ENCODE measurements at regions not wholly inside any gene's neighbourhood (a gene's known extent, or its start where the extent isn't known, plus 50 kb on each side); places are given as distances from the start of the nearest gene placed in this dataset.

GRCh38 chr1:5812295-5812694 lies 179.9 kb downstream of the NPHP4 start:
- H3K4me1 Mint-ChIP-seq (ENCODE audit: low read depth), result no peaks in the 10 kb centered on the region
- no peak overlapping the region for H3K27ac Mint-ChIP-seq
- H3K27me3 Mint-ChIP-seq (ENCODE audit: low read depth), result no peaks in the 10 kb centered on the region
- no peaks in the 10 kb centered on the region for H3K36me3 Mint-ChIP-seq (ENCODE audit: low read depth)
- no peak overlapping the region for H3K4me3 Mint-ChIP-seq
- H3K9me3 Mint-ChIP-seq, result no peaks in the 10 kb centered on the region

DNA sequence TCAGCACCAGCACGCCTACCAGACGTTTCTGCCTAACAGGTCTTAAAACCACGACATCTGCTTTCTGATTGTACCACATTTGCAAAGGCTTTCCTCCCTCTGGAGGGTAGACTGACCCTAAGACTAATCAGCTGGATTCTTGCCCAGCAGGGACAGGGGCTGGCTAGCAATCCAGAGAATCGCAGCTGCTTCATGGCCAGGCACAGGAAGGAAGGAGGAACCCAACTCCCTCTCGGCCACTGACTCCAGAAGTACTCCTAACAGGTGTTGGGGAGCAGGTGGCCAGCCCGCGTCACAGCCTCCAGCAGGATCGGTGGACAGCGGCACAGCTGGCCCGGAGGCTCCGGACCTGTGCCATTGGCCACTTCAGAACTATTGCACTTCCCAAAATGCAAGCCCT lies 180.8 kb downstream of the NPHP4 start:
- no peak overlapping the region for H3K4me3 Mint-ChIP-seq
- H3K9me3 Mint-ChIP-seq, result no peaks in the 10 kb centered on the region
- no peaks in the 10 kb centered on the region for H3K36me3 Mint-ChIP-seq (ENCODE audit: low read depth)
- no peaks in the 10 kb centered on the region for H3K27me3 Mint-ChIP-seq (ENCODE audit: low read depth)
- no peak overlapping the region for H3K27ac Mint-ChIP-seq
- H3K4me1 Mint-ChIP-seq (ENCODE audit: low read depth), result no peaks in the 10 kb centered on the region

DNA sequence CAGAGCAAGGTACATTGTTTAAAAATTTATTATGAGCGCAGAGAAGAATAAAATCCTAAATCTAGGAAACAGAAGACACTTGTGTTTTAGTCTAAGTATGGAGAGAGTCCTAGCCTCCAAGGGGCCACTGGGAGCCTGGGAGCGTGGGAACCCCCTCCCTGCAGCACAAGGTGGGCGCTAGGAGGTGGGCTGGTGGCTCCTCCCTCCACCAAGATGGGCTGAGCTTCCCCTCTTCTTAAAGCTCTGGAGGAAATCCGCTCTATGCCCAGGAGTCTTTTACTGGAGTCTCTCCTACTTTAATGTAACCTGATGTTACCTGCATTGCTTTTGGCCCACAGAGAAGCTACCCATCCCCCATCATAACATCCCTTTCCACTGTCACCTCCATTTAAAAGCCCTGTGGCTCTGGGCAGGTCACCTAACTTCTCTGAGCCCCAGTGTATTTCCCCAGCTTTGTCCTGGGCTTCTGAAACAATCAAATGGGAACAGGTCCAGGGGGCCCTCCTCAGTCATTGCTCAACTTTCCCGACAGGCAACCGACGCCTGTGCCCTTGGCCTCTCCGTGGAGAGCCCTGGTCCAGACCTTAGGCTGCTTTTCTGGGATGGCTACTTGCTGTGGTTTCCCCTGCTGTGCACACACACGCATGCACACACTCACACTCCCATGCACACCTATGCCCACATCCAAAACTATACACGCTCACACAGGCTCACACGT lies 181.5 kb downstream of the NPHP4 start:
- no peaks in the 10 kb centered on the region for H3K4me1 Mint-ChIP-seq (ENCODE audit: low read depth)
- H3K9me3 Mint-ChIP-seq, result no peaks in the 10 kb centered on the region

DNA sequence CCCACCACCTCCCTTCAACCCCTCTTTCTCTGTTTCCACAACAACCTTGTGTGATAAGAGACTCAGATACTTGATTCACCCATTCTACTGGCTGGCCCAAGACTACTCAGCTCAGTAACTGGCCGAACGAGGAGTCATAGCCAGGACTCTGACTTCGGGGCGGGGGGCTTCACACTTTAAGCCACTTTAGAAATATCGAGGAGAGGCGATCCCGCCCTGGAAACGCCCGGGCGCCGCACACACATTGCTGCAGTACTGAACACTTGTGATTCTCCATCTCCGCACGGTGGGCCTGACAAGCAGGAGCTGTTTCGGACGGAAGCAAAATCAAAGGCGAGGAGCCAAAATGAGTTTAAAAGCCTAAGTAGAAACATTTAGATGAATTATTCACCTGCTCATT lies 182.1 kb downstream of the NPHP4 start:
- Mint-ChIP-seq H3K27me3 (ENCODE audit: low read depth) (no peaks in the 10 kb centered on the region), H3K36me3 (ENCODE audit: low read depth) (no peaks in the 10 kb centered on the region), H3K27ac (no peak overlapping the region), H3K9me3 (no peaks in the 10 kb centered on the region), H3K4me1 (ENCODE audit: low read depth) (no peaks in the 10 kb centered on the region), H3K4me3 (no peak overlapping the region)

More for the DNA sequence above, 181.5 kb downstream of the NPHP4 start:
- no peak overlapping the region for H3K4me3 Mint-ChIP-seq
- no peaks in the 10 kb centered on the region for H3K27me3 Mint-ChIP-seq (ENCODE audit: low read depth)
- no peaks in the 10 kb centered on the region for H3K36me3 Mint-ChIP-seq (ENCODE audit: low read depth)
- no peak overlapping the region for H3K27ac Mint-ChIP-seq

- Mint-ChIP-seq H3K4me1 (ENCODE audit: low read depth) (no peaks in the 10 kb centered on the region), H3K36me3 (ENCODE audit: low read depth) (no peaks in the 10 kb centered on the region), H3K27ac (no peak overlapping the region), H3K4me3 (no peak overlapping the region), H3K27me3 (ENCODE audit: low read depth) (no peaks in the 10 kb centered on the region), H3K9me3 (no peaks in the 10 kb centered on the region)
These were observed 182.9 kb downstream of the NPHP4 start for GRCh38 chr1:5809207-5809788.

- no peak overlapping the region for H3K27ac Mint-ChIP-seq
- H3K27me3 Mint-ChIP-seq (ENCODE audit: low read depth), result no peaks in the 10 kb centered on the region
- no peaks in the 10 kb centered on the region for H3K4me1 Mint-ChIP-seq (ENCODE audit: low read depth)
- no peak overlapping the region for H3K4me3 Mint-ChIP-seq
- H3K36me3 Mint-ChIP-seq (ENCODE audit: low read depth), result no peaks in the 10 kb centered on the region
- H3K9me3 Mint-ChIP-seq, result peaks cover 3% of the 10 kb centered on the region
These were observed 188.4 kb downstream of the NPHP4 start for GRCh38 chr1:5803851-5804250.

- peaks cover 3% of the 10 kb centered on the region for H3K9me3 Mint-ChIP-seq
These were observed 189.6 kb downstream of the NPHP4 start for GRCh38 chr1:5802606-5803005.

GRCh38 chr1:5798904-5799303 lies 193.3 kb downstream of the NPHP4 start:
- Mint-ChIP-seq H3K27ac (no peak overlapping the region), H3K4me3 (no peak overlapping the region), H3K27me3 (ENCODE audit: low read depth) (no peaks in the 10 kb centered on the region), H3K36me3 (ENCODE audit: low read depth) (no peaks in the 10 kb centered on the region), H3K9me3 (peaks cover 3% of the 10 kb centered on the region), H3K4me1 (ENCODE audit: low read depth) (no peaks in the 10 kb centered on the region)

More at GRCh38 chr1:5802606-5803005, 189.6 kb downstream of the NPHP4 start:
- no peaks in the 10 kb centered on the region for H3K4me1 Mint-ChIP-seq (ENCODE audit: low read depth)
- H3K27ac Mint-ChIP-seq, result no peak overlapping the region
- no peaks in the 10 kb centered on the region for H3K36me3 Mint-ChIP-seq (ENCODE audit: low read depth)
- no peaks in the 10 kb centered on the region for H3K27me3 Mint-ChIP-seq (ENCODE audit: low read depth)
- no peak overlapping the region for H3K4me3 Mint-ChIP-seq

DNA sequence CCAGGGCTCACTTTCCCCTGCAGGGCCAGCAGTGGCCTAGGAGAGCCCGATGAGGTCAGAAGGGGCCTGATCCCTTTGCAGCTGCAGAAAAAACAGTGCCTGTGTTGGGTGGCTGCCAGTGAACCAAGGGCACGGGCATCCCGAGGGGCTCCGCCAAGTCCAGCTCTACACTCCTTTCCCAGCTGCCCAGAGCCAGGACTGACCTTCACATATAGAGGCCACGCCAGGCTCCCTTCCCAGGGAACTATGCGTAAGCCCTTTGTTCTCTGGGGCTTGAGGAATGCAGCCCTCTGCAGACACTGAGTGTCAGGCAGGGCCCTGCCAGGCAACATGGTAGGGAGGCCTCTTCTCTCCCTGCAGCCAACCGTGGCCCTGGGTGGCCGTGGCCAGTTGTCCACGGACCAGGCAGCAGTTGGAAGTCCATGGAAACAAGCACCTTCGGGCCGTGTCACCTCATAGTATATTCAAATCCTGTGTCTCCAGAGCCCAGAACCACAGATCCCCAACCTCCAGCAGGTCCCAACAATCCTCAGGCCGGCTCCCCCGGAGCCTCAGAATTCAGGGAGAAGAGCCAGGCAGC lies 194.0 kb downstream of the NPHP4 start:
- no peaks in the 10 kb centered on the region for H3K27me3 Mint-ChIP-seq (ENCODE audit: low read depth)
- H3K36me3 Mint-ChIP-seq (ENCODE audit: low read depth), result no peaks in the 10 kb centered on the region
- peaks cover 3% of the 10 kb centered on the region for H3K9me3 Mint-ChIP-seq
- no peak overlapping the region for H3K4me3 Mint-ChIP-seq
- no peaks in the 10 kb centered on the region for H3K4me1 Mint-ChIP-seq (ENCODE audit: low read depth)
- no peak overlapping the region for H3K27ac Mint-ChIP-seq

DNA sequence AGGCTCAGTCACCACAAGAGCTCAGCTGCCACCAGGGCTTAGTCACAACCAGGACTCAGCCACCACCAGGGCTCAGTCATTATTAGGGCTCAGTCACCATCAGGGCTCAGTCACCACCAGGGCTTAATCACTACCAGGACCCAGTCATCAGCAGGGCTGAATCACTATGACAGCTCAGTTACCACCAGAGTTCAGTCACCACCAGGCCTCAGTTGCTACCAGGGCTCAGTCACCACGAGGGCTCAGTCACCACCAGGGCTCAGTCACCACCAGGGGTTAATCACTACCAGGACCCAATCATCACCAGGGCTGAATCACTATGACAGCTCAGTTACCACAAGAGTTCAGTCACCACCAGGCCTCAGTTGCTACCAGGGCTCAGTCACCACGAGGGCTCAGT lies 196.2 kb downstream of the NPHP4 start:
- no peak overlapping the region for H3K4me3 Mint-ChIP-seq
- H3K27me3 Mint-ChIP-seq (ENCODE audit: low read depth), result no peaks in the 10 kb centered on the region
- no peak overlapping the region for H3K27ac Mint-ChIP-seq

GRCh38 chr1:5794279-5794678 lies 197.9 kb downstream of the NPHP4 start:
- H3K4me3 Mint-ChIP-seq, result no peak overlapping the region
- H3K27ac Mint-ChIP-seq, result no peak overlapping the region
- no peaks in the 10 kb centered on the region for H3K4me1 Mint-ChIP-seq (ENCODE audit: low read depth)
- H3K9me3 Mint-ChIP-seq, result no peaks in the 10 kb centered on the region
- no peaks in the 10 kb centered on the region for H3K27me3 Mint-ChIP-seq (ENCODE audit: low read depth)
- no peaks in the 10 kb centered on the region for H3K36me3 Mint-ChIP-seq (ENCODE audit: low read depth)

More for the DNA sequence above, 196.2 kb downstream of the NPHP4 start:
- peaks cover 2% of the 10 kb centered on the region for H3K9me3 Mint-ChIP-seq
- no peaks in the 10 kb centered on the region for H3K4me1 Mint-ChIP-seq (ENCODE audit: low read depth)
- H3K36me3 Mint-ChIP-seq (ENCODE audit: low read depth), result no peaks in the 10 kb centered on the region

DNA sequence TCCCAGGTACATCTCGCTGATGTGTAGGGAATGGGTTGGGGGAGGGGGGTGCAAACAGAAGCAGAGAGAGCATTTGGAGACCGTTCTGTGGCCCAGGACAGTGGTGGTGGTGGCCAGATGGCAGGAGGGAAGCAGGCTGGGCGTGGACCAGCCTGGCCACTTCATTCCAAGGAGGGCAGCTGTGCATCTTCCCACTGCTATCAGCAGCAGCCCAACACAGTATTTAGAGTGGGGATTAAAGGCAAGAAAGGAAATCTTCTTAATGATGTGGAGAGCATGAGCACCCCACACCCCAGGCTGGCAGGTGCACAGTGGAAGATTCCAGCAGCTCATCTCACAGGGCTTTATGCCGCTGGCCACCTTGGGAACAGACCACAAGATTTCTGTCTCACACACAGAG lies 198.7 kb downstream of the NPHP4 start:
- Mint-ChIP-seq H3K4me3 (no peak overlapping the region), H3K36me3 (ENCODE audit: low read depth) (no peaks in the 10 kb centered on the region), H3K27ac (no peak overlapping the region), H3K4me1 (ENCODE audit: low read depth) (no peaks in the 10 kb centered on the region), H3K9me3 (no peaks in the 10 kb centered on the region), H3K27me3 (ENCODE audit: low read depth) (no peaks in the 10 kb centered on the region)

DNA sequence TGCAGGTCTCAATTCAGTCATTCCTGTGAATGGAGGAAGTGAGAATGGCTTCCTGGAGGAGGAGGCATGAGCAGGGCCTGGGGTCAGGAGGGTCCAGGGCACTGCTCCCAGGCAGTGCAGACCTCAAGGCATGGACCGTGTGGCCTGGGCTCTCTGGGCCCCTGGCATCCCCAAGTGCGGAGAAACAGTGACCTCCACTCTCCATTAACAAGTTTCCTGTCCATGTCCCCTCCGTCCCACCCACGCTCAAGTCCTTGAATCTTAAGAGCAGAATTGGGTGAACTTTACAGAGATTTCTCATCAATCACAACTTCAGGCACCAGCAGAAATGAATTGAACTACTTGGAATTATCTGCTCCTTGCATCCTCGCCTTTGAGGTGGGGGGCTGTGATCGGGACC lies 211.1 kb downstream of the NPHP4 start:
- Mint-ChIP-seq H3K4me3 (no peak overlapping the region), H3K36me3 (ENCODE audit: low read depth) (no peaks in the 10 kb centered on the region), H3K27ac (no peak overlapping the region), H3K9me3 (peaks cover 6% of the 10 kb centered on the region), H3K27me3 (ENCODE audit: low read depth) (no peaks in the 10 kb centered on the region), H3K4me1 (ENCODE audit: low read depth) (no peaks in the 10 kb centered on the region)

DNA sequence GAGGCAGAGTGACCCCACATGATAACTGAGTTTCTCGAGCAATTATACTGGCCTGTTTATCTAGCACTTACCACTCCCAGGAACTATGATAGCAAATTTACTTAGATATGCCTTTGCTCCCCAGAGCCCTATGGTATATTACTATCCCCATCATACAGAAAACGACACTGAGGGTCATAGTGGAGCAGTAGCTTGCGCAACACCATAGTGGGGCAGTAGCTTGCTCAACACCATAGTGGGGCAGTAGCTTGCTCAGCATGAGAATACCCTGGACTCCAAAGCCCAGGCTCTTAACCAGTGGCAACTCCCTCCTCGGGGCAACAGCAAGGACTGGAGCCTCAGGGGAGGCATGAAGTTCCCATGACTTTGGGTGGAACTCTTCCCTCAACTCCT lies 211.9 kb downstream of the NPHP4 start:
- Mint-ChIP-seq H3K27me3 (ENCODE audit: low read depth) (no peaks in the 10 kb centered on the region), H3K4me1 (ENCODE audit: low read depth) (no peaks in the 10 kb centered on the region), H3K4me3 (no peak overlapping the region), H3K36me3 (ENCODE audit: low read depth) (no peaks in the 10 kb centered on the region), H3K9me3 (peaks cover 6% of the 10 kb centered on the region), H3K27ac (no peak overlapping the region)

DNA sequence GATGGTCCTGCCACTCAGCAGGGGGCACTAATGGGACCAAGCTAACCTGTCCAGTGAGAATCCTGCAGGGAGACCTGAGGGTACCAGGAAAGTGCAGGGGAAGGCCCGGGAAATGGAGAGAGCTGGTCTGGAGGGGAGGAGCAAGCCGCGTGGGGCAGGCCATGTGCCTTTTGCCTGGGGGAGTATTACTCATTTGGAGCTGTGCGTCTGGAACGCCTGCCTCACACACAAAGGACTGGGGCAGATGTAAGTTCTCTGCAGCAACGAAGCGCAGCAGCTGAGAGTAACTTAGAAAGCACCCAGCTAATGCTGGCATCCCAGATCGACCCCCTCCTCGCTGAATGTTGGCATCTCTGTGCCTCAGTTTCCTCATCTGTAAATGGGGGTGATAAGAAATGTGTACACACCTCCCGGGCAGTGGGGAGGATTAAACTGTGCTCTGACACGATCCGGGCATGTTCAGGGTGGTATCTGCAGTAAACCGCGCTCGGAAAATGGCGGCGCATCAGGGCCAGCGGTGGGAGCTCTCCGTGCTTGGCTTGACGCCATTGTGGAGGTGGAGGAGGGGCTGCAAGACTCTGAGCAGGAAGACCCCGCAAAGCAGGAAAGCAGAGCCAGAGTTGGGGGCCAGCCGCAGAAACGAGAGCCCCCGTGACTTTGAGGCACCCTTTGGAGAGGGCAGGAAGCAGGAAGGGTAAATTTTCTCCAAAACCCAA lies 212.5 kb downstream of the NPHP4 start:
- H3K4me3 Mint-ChIP-seq, result no peak overlapping the region

More for the DNA sequence above, 212.5 kb downstream of the NPHP4 start:
- Mint-ChIP-seq H3K36me3 (ENCODE audit: low read depth) (no peaks in the 10 kb centered on the region), H3K4me1 (ENCODE audit: low read depth) (no peaks in the 10 kb centered on the region), H3K27ac (no peak overlapping the region), H3K9me3 (peaks cover 6% of the 10 kb centered on the region), H3K27me3 (ENCODE audit: low read depth) (no peaks in the 10 kb centered on the region)

All from T-helper 1 cell treated with Interleukin-12 subunit alpha and Interleukin-12 subunit beta and Interleukin-4 antibody, amounts not matched to agents 30 μg/mL and 1 μg/mL, for 36 hours (primary cell).